ENCODE measurements at regions not wholly inside any gene's neighbourhood (a gene's known extent, or its start where the extent isn't known, plus 50 kb on each side); places are given as distances from the start of the nearest gene placed in this dataset.
A peak's percentile ranks its signal among the peaks of the same experiment; 100 is the strongest.

DNA sequence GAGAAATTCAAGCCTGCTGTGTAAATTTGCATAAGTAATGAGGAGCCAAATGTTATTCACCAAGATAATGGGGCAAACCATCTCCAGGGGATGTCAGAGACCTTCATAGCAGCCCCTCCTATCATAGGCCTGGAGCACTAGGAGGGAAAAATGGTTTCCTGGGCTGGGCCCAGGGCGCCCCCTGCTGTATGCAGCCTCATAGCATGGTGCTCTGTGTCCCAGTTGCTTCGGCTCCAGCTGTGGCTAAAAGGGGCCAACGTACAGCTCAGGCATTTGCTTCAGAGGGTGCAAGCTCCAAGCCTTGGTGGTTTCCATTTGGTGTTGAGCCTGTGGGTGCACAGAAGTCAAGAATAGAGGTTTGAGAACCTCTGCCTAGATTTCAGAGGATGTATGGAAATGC lies 859.3 kb downstream of the RPA4 start:
- no peak overlapping the region for H2BK12ac ChIP-seq (ENCODE audit: insufficient read length, low read depth, low read length)
- H4K20me1 ChIP-seq (ENCODE audit: control insufficient read depth, insufficient read depth, insufficient read length) = no peaks in the 10 kb centered on the region
- no peak overlapping the region for H3K4me3 Mint-ChIP-seq
- no peak overlapping the region for H2BK20ac ChIP-seq (ENCODE audit: low read depth, low read length, poor library complexity, severe bottlenecking)
- no peak overlapping the region for H2BK5ac ChIP-seq (ENCODE audit: insufficient read length, low read length)
- TF ChIP-seq, protein P1, sequence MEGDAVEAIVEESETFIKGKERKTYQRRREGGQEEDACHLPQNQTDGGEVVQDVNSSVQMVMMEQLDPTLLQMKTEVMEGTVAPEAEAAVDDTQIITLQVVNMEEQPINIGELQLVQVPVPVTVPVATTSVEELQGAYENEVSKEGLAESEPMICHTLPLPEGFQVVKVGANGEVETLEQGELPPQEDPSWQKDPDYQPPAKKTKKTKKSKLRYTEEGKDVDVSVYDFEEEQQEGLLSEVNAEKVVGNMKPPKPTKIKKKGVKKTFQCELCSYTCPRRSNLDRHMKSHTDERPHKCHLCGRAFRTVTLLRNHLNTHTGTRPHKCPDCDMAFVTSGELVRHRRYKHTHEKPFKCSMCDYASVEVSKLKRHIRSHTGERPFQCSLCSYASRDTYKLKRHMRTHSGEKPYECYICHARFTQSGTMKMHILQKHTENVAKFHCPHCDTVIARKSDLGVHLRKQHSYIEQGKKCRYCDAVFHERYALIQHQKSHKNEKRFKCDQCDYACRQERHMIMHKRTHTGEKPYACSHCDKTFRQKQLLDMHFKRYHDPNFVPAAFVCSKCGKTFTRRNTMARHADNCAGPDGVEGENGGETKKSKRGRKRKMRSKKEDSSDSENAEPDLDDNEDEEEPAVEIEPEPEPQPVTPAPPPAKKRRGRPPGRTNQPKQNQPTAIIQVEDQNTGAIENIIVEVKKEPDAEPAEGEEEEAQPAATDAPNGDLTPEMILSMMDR (conservative IDR thresholded peaks at IDR 0.05) = peak; percentile 52
- no peak overlapping the region for H2BK15ac ChIP-seq (ENCODE audit: low read depth, low read length)
- no peak overlapping the region for H3K56ac ChIP-seq (ENCODE audit: insufficient read length, low read depth, low read length)
- no peak overlapping the region for H4K5ac ChIP-seq (ENCODE audit: insufficient read length, low read depth, low read length)
- no peak overlapping the region for H2AFZ ChIP-seq (ENCODE audit: low read length)
- peaks cover 17 to 18% of the 10 kb centered on the region in 2 experiments for H3K4me1 Mint-ChIP-seq
- H3K23ac ChIP-seq (ENCODE audit: insufficient read length, low read depth, low read length) = no peak overlapping the region
- H3K27ac Mint-ChIP-seq = no peak overlapping the region; a peak in 1 of 7 replicates
- H3K27me3 Mint-ChIP-seq (ENCODE audit: low read depth) = no peaks in the 10 kb centered on the region
- no peak for DNase-seq
- H3K36me3 Mint-ChIP-seq (ENCODE audit: insufficient read depth in 1 of 3, low read depth in 3 of 3) = peaks cover 9 to 23% (median 9%) of the 10 kb centered on the region in 3 experiments; a peak in 6 of 7 replicates
- no peak overlapping the region for H3K18ac ChIP-seq (ENCODE audit: insufficient read length, low read depth, low read length)
- H3T11ph ChIP-seq (ENCODE audit: low read length) = no peak overlapping the region
- no peaks in the 10 kb centered on the region for H3K9me3 ChIP-seq (ENCODE audit: control insufficient read depth, low read depth, low read length)
- no peaks in the 10 kb centered on the region for H3K23me2 ChIP-seq (ENCODE audit: insufficient read length, low read depth, low read length, poor library complexity, severe bottlenecking)
- no peaks in the 10 kb centered on the region for H3K79me2 ChIP-seq (ENCODE audit: insufficient read depth, low read length)
- no peak overlapping the region for H4K8ac ChIP-seq (replicated peaks; ENCODE audit: insufficient read length, low read depth, low read length)
- WGBS (ENCODE audit: extremely low coverage, insufficient read length, low lambda C conversion rate) = no CpG with 5 or more reads among the region's 3 CpGs
- no peak overlapping the region for H2BK120ac ChIP-seq (ENCODE audit: low read depth, low read length, poor library complexity, severe bottlenecking)
- peaks cover 8 to 18% of the 10 kb centered on the region in 2 experiments for H3K9me3 Mint-ChIP-seq
- no peaks in the 10 kb centered on the region for H3K4me1 ChIP-seq (ENCODE audit: insufficient read depth, low read length)
- H3K4me2 ChIP-seq (ENCODE audit: insufficient read depth, insufficient read length, low read length) = no peak overlapping the region
- H4K91ac ChIP-seq (ENCODE audit: insufficient read length, low read depth, low read length) = no peak overlapping the region
- no peak overlapping the region for H3K27ac ChIP-seq (ENCODE audit: insufficient read length, low read depth, low read length)
- H3K27me3 ChIP-seq (ENCODE audit: insufficient read depth, low read length) = no peaks in the 10 kb centered on the region
- H3K14ac ChIP-seq (ENCODE audit: insufficient read depth, low read length) = no peak overlapping the region
- H3K9ac ChIP-seq (ENCODE audit: extremely low read depth, insufficient read length, low read length) = no peak overlapping the region
- no peak overlapping the region for H3K4ac ChIP-seq (ENCODE audit: low read depth, low read length)
- no peaks in the 10 kb centered on the region for H3K79me1 ChIP-seq (ENCODE audit: insufficient read depth, low read depth, low read length, poor library complexity, severe bottlenecking)
- no peak overlapping the region for H2AK5ac ChIP-seq (ENCODE audit: insufficient read length, low read length)

Data from H9 (cell line).